Mesenchymal stem cell (in vitro differentiated cells and primary cell): ENCODE measurements at regions not wholly inside any gene's neighbourhood (a gene's known extent, or its start where the extent isn't known, plus 50 kb on each side); places are given as distances from the start of the nearest gene placed in this dataset.

Source experiments
- DNase-seq: peaks from one replicate; pipeline ENCODE4 v3.0.0-alpha.2; 2013
- H2AFZ ChIP-seq: one replicate; pipeline ENCODE4 v1.6.1; 2013; ENCODE audit warnings: low read depth, mild to moderate bottlenecking, control low read depth, inconsistent platforms, low read length, moderate library complexity
- H2AK5ac ChIP-seq: 2 replicates; pipeline ENCODE4 v1.6.1; 2013; ENCODE audit warnings: low read length, moderate library complexity, mild to moderate bottlenecking, inconsistent platforms; ENCODE audit not compliant: severe bottlenecking
- H2BK120ac ChIP-seq: one replicate; pipeline ENCODE4 v1.6.1; 2013; ENCODE audit warnings: low read depth, mild to moderate bottlenecking, inconsistent platforms, low read length, moderate library complexity
- H2BK12ac ChIP-seq, 2 experiments: one replicate each; pipeline ENCODE4 v1.6.1; 2013; ENCODE audit warnings: inconsistent platforms in 2 of 2, low read length in 2 of 2, mild to moderate bottlenecking in 2 of 2, moderate library complexity in 2 of 2, control low read depth in 1 of 2
- H2BK15ac ChIP-seq: one replicate; pipeline ENCODE4 v1.6.1; 2013; ENCODE audit warnings: mild to moderate bottlenecking, low read depth, inconsistent platforms; ENCODE audit not compliant: poor library complexity, severe bottlenecking
- H2BK5ac ChIP-seq: 2 replicates; pipeline ENCODE4 v1.6.1; 2013; ENCODE audit warnings: low read depth, mild to moderate bottlenecking, low read length, control low read depth, inconsistent platforms; ENCODE audit not compliant: poor library complexity, severe bottlenecking
- H3K14ac ChIP-seq, 2 experiments: one replicate each; pipeline ENCODE4 v1.6.1; 2013; ENCODE audit warnings: inconsistent platforms in 2 of 2, low read length in 2 of 2, control low read depth in 1 of 2, mild to moderate bottlenecking in 1 of 2, moderate library complexity in 1 of 2
- H3K18ac ChIP-seq, 2 experiments: one replicate each; pipeline ENCODE4 v1.6.1; 2013; ENCODE audit warnings: inconsistent platforms in 2 of 2, low read length in 2 of 2, control low read depth in 1 of 2, low read depth in 1 of 2, mild to moderate bottlenecking in 1 of 2
- H3K23ac ChIP-seq, 2 experiments: one replicate each; pipeline ENCODE4 v1.6.1; 2013; ENCODE audit warnings: inconsistent platforms in 2 of 2, low read length in 2 of 2, mild to moderate bottlenecking in 2 of 2, moderate library complexity in 2 of 2, control low read depth in 1 of 2
- H3K27ac ChIP-seq: 2 replicates; pipeline ENCODE4 v1.5.1; 2013; ENCODE audit warnings: mild to moderate bottlenecking, moderate library complexity, low read length, control low read depth, inconsistent platforms; ENCODE audit not compliant: poor library complexity, severe bottlenecking
- H3K27me3 ChIP-seq, 2 experiments: 2 replicates each; pipeline versions ENCODE4 v1.6.1 to v1.7.0; 2013; ENCODE audit warnings: low read length in 2 of 2, mild to moderate bottlenecking in 2 of 2, moderate library complexity in 2 of 2, control low read depth in 1 of 2, inconsistent platforms in 1 of 2; ENCODE audit not compliant: control insufficient read depth in 1 of 2, insufficient read depth in 1 of 2
- H3K36me3 ChIP-seq, 2 experiments: 2 replicates each; pipeline versions ENCODE4 v1.6.1 to v1.7.0; 2013; ENCODE audit warnings: low read length in 2 of 2, control low read depth in 1 of 2, inconsistent platforms in 1 of 2, low read depth in 1 of 2, mild to moderate bottlenecking in 1 of 2; ENCODE audit not compliant: insufficient read depth in 2 of 2, control insufficient read depth in 1 of 2
- H3K4ac ChIP-seq, 2 experiments: one replicate each; pipeline ENCODE4 v1.6.1; 2013; ENCODE audit warnings: inconsistent platforms in 2 of 2, low read length in 2 of 2, mild to moderate bottlenecking in 2 of 2, moderate library complexity in 2 of 2, control low read depth in 1 of 2, low read depth in 1 of 2
- H3K4me1 ChIP-seq: 2 replicates; pipeline ENCODE4 v1.6.1; 2013; ENCODE audit warnings: low read depth, low read length, control low read depth; ENCODE audit not compliant: control insufficient read depth, insufficient read depth
- H3K4me2 ChIP-seq: 2 replicates; pipeline ENCODE4 v1.6.1; 2013; ENCODE audit warnings: low read length, mild to moderate bottlenecking, inconsistent platforms; ENCODE audit not compliant: poor library complexity, severe bottlenecking
- H3K4me3 ChIP-seq, 2 experiments: 2 replicates each; pipeline versions ENCODE4 v1.5.1 to v1.7.0; 2013; ENCODE audit warnings: low read length in 2 of 2, mild to moderate bottlenecking in 2 of 2, control low read depth in 1 of 2, low read depth in 1 of 2; ENCODE audit not compliant: insufficient read depth in 1 of 2
- H3K79me1 ChIP-seq: replicated peaks from 2 replicates; pipeline ENCODE4 v1.6.1; 2013; ENCODE audit warnings: mild to moderate bottlenecking, control low read depth, low read length, inconsistent platforms; ENCODE audit not compliant: poor library complexity, severe bottlenecking
- H3K9ac ChIP-seq: 2 replicates; pipeline ENCODE4 v1.7.0; 2013; ENCODE audit warnings: mild to moderate bottlenecking, low read length, moderate library complexity
- H3K9me3 ChIP-seq: 2 replicates; pipeline ENCODE4 v1.7.0; 2013; ENCODE audit warnings: mild to moderate bottlenecking, low read length; ENCODE audit not compliant: control insufficient read depth
- H4K8ac ChIP-seq: one replicate; pipeline ENCODE4 v1.6.1; 2013; ENCODE audit warnings: inconsistent platforms, mild to moderate bottlenecking, low read length, moderate library complexity
- H4K91ac ChIP-seq: one replicate; pipeline ENCODE4 v1.6.1; 2013; ENCODE audit warnings: mild to moderate bottlenecking, low read length, inconsistent platforms
- WGBS: methylation state at CpG from one replicate; pipeline ENCODE4 v1.1.7; 2013; ENCODE audit warnings: mixed read lengths; 5-methylcytosine and 5-hydroxymethylcytosine counted together

DNA sequence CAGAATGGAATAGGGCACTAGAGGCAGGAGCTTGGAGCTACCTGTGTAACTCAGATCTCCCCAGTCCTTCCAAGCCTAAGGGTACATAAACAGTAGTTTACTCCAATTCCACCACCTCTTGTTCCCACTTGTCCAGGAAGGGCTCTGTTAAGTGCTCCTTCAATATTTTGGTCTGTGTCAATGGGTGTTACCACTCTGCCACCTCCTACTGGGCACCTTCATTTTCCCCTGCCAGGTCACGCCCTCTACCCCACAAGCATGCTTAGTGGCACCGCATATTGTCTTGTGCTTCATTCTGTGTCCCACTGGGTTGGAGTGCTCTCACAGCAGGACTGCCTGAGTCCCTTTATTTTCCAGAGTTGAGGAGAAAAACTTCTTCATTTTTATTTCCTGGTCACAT lies 459.8 kb downstream of the ARHGEF28 start:
- Histone ChIP-seq H4K91ac (no peak overlapping the region), H2AK5ac (no peak overlapping the region), H3K9me3 (no peaks in the 10 kb centered on the region), H4K8ac (no peak overlapping the region), H3K36me3 (no peaks in the 10 kb centered on the region), H3K4me1 (no peaks in the 10 kb centered on the region), H3K27me3 (peaks cover 6 to 36% of the 10 kb centered on the region in 2 experiments), H2BK120ac (no peak overlapping the region), H2BK5ac (no peak overlapping the region), H3K14ac (no peak overlapping the region), H3K27ac (no peak overlapping the region), H3K4me3 (no peak overlapping the region), H3K18ac (no peak overlapping the region), H3K79me1 (no peaks in the 10 kb centered on the region), H2BK15ac (no peak overlapping the region), H3K4ac (no peak overlapping the region), H2AFZ (no peak overlapping the region), H3K4me2 (no peak overlapping the region), H3K23ac (no peak overlapping the region), H2BK12ac (no peak overlapping the region), H3K9ac (no peak overlapping the region)
- WGBS: 77% methylated on average over 2 of the region's 2 CpGs
- no peak for DNase-seq

- Histone ChIP-seq H2BK15ac (no peak overlapping the region), H3K4me2 (no peak overlapping the region), H3K27ac (no peak overlapping the region), H3K4me1 (no peaks in the 10 kb centered on the region), H3K4ac (no peak overlapping the region), H3K9me3 (no peaks in the 10 kb centered on the region), H2BK12ac (no peak overlapping the region), H2BK5ac (no peak overlapping the region), H3K23ac (no peak overlapping the region), H3K36me3 (no peaks in the 10 kb centered on the region), H2AFZ (no peak overlapping the region), H3K14ac (no peak overlapping the region), H2BK120ac (no peak overlapping the region), H2AK5ac (no peak overlapping the region), H3K9ac (no peak overlapping the region), H4K8ac (no peak overlapping the region), H3K18ac (no peak overlapping the region), H3K4me3 (no peak overlapping the region), H3K79me1 (no peaks in the 10 kb centered on the region), H3K27me3 (peaks cover 6 to 36% of the 10 kb centered on the region in 2 experiments), H4K91ac (no peak overlapping the region)
- no peak for DNase-seq
- WGBS: 5% methylated on average over 2 of the region's 4 CpGs
Measured at GRCh38 chr5:74085186-74085585, 459.2 kb downstream of the ARHGEF28 start.

DNA sequence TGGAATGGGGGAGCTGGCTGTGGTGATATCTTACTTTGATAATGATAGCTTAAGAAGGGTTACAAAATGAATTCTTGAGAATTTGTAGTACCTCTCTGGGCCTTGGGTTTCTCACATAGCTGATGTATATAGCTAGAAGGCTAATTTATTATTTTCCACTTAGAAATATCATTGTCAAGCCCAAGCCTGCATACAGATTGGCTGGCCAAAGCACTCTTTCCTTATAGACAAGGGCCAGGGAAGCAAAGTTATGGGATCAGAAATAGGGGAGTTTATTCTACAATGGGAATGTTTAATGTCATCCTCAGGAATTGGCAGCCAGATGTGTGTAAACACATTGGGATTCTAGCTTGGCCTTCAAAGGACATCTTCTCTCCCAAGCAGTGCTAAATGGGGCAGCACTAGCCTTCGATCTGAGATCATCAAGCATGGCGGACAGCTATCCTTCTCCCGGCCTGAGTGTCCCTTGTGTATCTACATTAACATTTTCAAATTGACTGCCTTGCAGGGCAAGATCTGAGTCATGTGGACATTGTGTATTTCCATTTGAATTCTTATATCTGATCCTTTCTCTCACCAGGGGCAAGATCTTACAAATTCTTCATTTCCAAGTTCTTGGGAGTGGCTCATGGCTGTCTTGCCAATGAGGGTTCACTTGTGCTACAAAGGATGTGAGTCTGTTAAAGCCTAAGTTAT lies 457.2 kb downstream of the ARHGEF28 start:
- DNase-seq: no peak
- Histone ChIP-seq H3K36me3 (no peaks in the 10 kb centered on the region), H2BK15ac (no peak overlapping the region), H3K27me3 (peaks cover 6 to 25% of the 10 kb centered on the region in 2 experiments), H3K14ac (no peak overlapping the region), H3K4me2 (no peak overlapping the region), H4K8ac (no peak overlapping the region), H3K79me1 (no peaks in the 10 kb centered on the region), H3K9ac (no peak overlapping the region), H3K4me1 (no peaks in the 10 kb centered on the region), H2BK5ac (no peak overlapping the region), H2AFZ (no peak overlapping the region), H3K23ac (no peak overlapping the region), H3K4ac (no peak overlapping the region), H3K4me3 (no peak overlapping the region), H2BK120ac (no peak overlapping the region), H3K27ac (no peak overlapping the region), H2AK5ac (no peak overlapping the region), H3K18ac (no peak overlapping the region), H2BK12ac (no peak overlapping the region), H3K9me3 (no peaks in the 10 kb centered on the region), H4K91ac (no peak overlapping the region)
- 81% methylated on average over 3 of the region's 3 CpGs for WGBS

DNA sequence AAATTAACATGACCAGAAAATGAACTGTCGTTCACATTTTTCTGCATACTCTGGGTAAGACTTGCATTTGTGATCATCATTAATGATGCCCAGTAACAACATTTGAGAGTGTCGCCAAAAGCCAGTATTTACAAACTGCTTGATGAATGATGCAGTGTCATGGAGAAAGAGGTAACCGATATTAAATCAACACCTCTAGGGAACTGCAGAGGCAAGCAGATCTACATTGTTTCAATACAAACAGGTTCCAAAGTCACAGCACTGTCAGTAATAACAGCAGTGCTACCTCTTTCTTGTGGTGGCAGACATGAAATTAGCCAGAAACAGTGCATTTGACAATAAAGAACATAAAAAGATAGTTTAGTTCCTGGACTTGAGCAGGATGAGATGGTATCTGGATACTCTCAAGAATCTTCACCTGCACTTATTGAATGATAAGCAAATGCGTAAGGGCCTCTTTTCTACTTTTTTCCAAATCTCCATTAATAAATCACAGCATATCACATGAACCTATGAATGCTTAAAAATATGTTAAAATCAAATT lies 456.6 kb downstream of the ARHGEF28 start:
- H2BK5ac ChIP-seq: no peak overlapping the region
- peaks cover 6 to 25% of the 10 kb centered on the region in 2 experiments for H3K27me3 ChIP-seq
- no peaks in the 10 kb centered on the region for H3K9me3 ChIP-seq
- no peak overlapping the region for H2AFZ ChIP-seq
- no peak overlapping the region for H4K8ac ChIP-seq
- no peak overlapping the region for H2BK12ac ChIP-seq
- no peak overlapping the region for H3K18ac ChIP-seq
- 100% methylated on average over 4 of the region's 4 CpGs for WGBS
- H3K4me3 ChIP-seq: no peak overlapping the region
- no peak overlapping the region for H3K4me2 ChIP-seq
- H2BK120ac ChIP-seq: no peak overlapping the region
- no peak overlapping the region for H3K27ac ChIP-seq
- H3K9ac ChIP-seq: no peak overlapping the region
- no peak for DNase-seq
- H4K91ac ChIP-seq: no peak overlapping the region
- H2AK5ac ChIP-seq: no peak overlapping the region
- H3K4me1 ChIP-seq: no peaks in the 10 kb centered on the region
- no peak overlapping the region for H2BK15ac ChIP-seq
- no peak overlapping the region for H3K14ac ChIP-seq
- H3K4ac ChIP-seq: no peak overlapping the region
- no peak overlapping the region for H3K23ac ChIP-seq
- no peaks in the 10 kb centered on the region for H3K36me3 ChIP-seq
- H3K79me1 ChIP-seq: no peaks in the 10 kb centered on the region
